Vagina (tissue), 2 donors: ENCODE measurements at regions not wholly inside any gene's neighbourhood (a gene's known extent, or its start where the extent isn't known, plus 50 kb on each side); places are given as distances from the start of the nearest gene placed in this dataset.

Experiments
- DNase-seq, 2 donors: peaks; one replicate each; pipeline ENCODE4 v3.0.0-alpha.2; 2017; ENCODE audit errors: extremely low spot score in 2 of 2
- H3K27ac ChIP-seq: fragments of 200-600 bp; sonication (generic); one replicate; pipeline ENCODE4 v1.5.1; 2019
- H3K27me3 ChIP-seq: fragments of 200-600 bp; sonication (generic); one replicate; pipeline ENCODE4 v1.5.1; 2019
- H3K36me3 ChIP-seq, 2 donors: fragments of 200-600 bp; sonication (generic); one replicate each; pipeline ENCODE4 v1.5.1; 2017 to 2019
- H3K4me1 ChIP-seq: fragments of 200-600 bp; sonication (generic); one replicate; pipeline ENCODE4 v1.5.1; 2019
- H3K4me3 ChIP-seq, 2 donors: fragments of 200-600 bp; sonication (generic); 1 replicate in 1 of 2; 2 replicates in 1 of 2; pipeline ENCODE4 v1.5.1; 2016 to 2019
- H3K9me3 ChIP-seq: fragments of 200-600 bp; sonication (generic); one replicate; pipeline ENCODE4 v1.5.1; 2019
- CTCF ChIP-seq, 3 experiments: fragments of 450-650 bp in 2 of 3; fragments of 200-600 bp in 1 of 3; sonication (generic) in 1 of 3; IDR thresholded peaks; one replicate each; pipeline ENCODE4 v1.5.1; 2017 to 2019; ENCODE audit warnings: antibody characterized with exemption in 3 of 3, mild to moderate bottlenecking in 2 of 3, moderate library complexity in 2 of 3
- POLR2A ChIP-seq, 2 donors: fragments of 450-650 bp; IDR thresholded peaks; one replicate each; pipeline ENCODE4 v1.6.1; 2017; ENCODE audit warnings: antibody characterized with exemption in 2 of 2, mild to moderate bottlenecking in 2 of 2, moderate library complexity in 2 of 2
- POLR2AphosphoS5 ChIP-seq, 2 donors: sonication (generic); formaldehyde crosslinking; IDR thresholded peaks; one replicate each; pipeline ENCODE4 v1.9.0; 2017; ENCODE audit warnings: antibody characterized with exemption in 2 of 2, mild to moderate bottlenecking in 2 of 2, low read depth in 1 of 2; ENCODE audit not compliant: insufficient read depth in 1 of 2
- intact Hi-C: fragments of 100-400 bp; cut with DNase I; formaldehyde crosslinking; loops from one replicate; pipeline ENCODE4 v1.15.1; 2023

- Histone ChIP-seq H3K27me3 (no peaks in the 10 kb centered on the region), H3K4me3 (no peak overlapping the region), H3K4me1 (no peaks in the 10 kb centered on the region), H3K36me3 (no peaks in the 10 kb centered on the region), H3K27ac (no peak overlapping the region), H3K9me3 (no peaks in the 10 kb centered on the region)
- no peak for DNase-seq
- intact Hi-C loops = no loop called here
- no peak for TF ChIP-seq POLR2A (IDR thresholded peaks at IDR 0.05)
- no peak for TF ChIP-seq CTCF (IDR thresholded peaks at IDR 0.05)
- TF ChIP-seq POLR2AphosphoS5 (IDR thresholded peaks at IDR 0.05; ENCODE audit: insufficient read depth in 1 of 2, low read depth in 1 of 2) = no peak
These were observed 396.2 kb upstream of the F9 start for GRCh38 chrX:139134316-139134715.

GRCh38 chrX:139126493-139126892, 404.0 kb upstream of the F9 start:
- H3K27me3 ChIP-seq = no peaks in the 10 kb centered on the region
- no peaks in the 10 kb centered on the region for H3K9me3 ChIP-seq
- no peak overlapping the region for H3K27ac ChIP-seq
- no peak overlapping the region for H3K4me3 ChIP-seq
- DNase-seq = no peak
- TF ChIP-seq POLR2AphosphoS5 (IDR thresholded peaks at IDR 0.05; ENCODE audit: insufficient read depth in 1 of 2, low read depth in 1 of 2) (no peak), POLR2A (IDR thresholded peaks at IDR 0.05) (no peak), CTCF (IDR thresholded peaks at IDR 0.05) (no peak)
- intact Hi-C loops = no loop called here
- H3K4me1 ChIP-seq = no peaks in the 10 kb centered on the region
- no peaks in the 10 kb centered on the region for H3K36me3 ChIP-seq

GRCh38 chrX:139125916-139126315, 404.6 kb upstream of the F9 start:
- Histone ChIP-seq H3K9me3 (no peaks in the 10 kb centered on the region), H3K4me1 (no peaks in the 10 kb centered on the region), H3K27ac (no peak overlapping the region), H3K4me3 (no peak overlapping the region), H3K36me3 (no peaks in the 10 kb centered on the region), H3K27me3 (no peaks in the 10 kb centered on the region)
- TF ChIP-seq POLR2AphosphoS5 (IDR thresholded peaks at IDR 0.05; ENCODE audit: insufficient read depth in 1 of 2, low read depth in 1 of 2) (no peak), CTCF (IDR thresholded peaks at IDR 0.05) (no peak), POLR2A (IDR thresholded peaks at IDR 0.05) (no peak)
- DNase-seq = no peak
- intact Hi-C loops = no loop called here

- Histone ChIP-seq H3K4me1 (no peaks in the 10 kb centered on the region), H3K4me3 (no peak overlapping the region), H3K36me3 (no peaks in the 10 kb centered on the region), H3K27me3 (no peaks in the 10 kb centered on the region), H3K27ac (no peak overlapping the region), H3K9me3 (no peaks in the 10 kb centered on the region)
- DNase-seq = no peak
- TF ChIP-seq CTCF (IDR thresholded peaks at IDR 0.05) = no peak
- no peak for TF ChIP-seq POLR2AphosphoS5 (IDR thresholded peaks at IDR 0.05; ENCODE audit: insufficient read depth in 1 of 2, low read depth in 1 of 2)
- TF ChIP-seq POLR2A (IDR thresholded peaks at IDR 0.05) = no peak
- intact Hi-C loops = no loop called here
These were observed 408.8 kb upstream of the F9 start for GRCh38 chrX:139121616-139122286.

- Histone ChIP-seq H3K4me3 (no peak overlapping the region), H3K4me1 (no peaks in the 10 kb centered on the region), H3K27me3 (no peaks in the 10 kb centered on the region), H3K36me3 (no peaks in the 10 kb centered on the region), H3K9me3 (no peaks in the 10 kb centered on the region), H3K27ac (no peak overlapping the region)
- no peak for DNase-seq
- intact Hi-C loops = no loop called here
- TF ChIP-seq CTCF (IDR thresholded peaks at IDR 0.05) (no peak), POLR2A (IDR thresholded peaks at IDR 0.05) (no peak), POLR2AphosphoS5 (IDR thresholded peaks at IDR 0.05; ENCODE audit: insufficient read depth in 1 of 2, low read depth in 1 of 2) (no peak)
These were observed 409.2 kb upstream of the FGF13 start for GRCh38 chrX:139120760-139121159.
